Fibroblast of lung (primary cell): ENCODE measurements at regions not wholly inside any gene's neighbourhood (a gene's known extent, or its start where the extent isn't known, plus 50 kb on each side); places are given as distances from the start of the nearest gene placed in this dataset.
"Not testable (repeated sequence)": the region's sequence is repeated elsewhere in the genome, so short reads cannot be mapped to it uniquely, and the experiment has no call there.

Experiments used
- CTCF ChIP-seq, 2 donors: IDR thresholded peaks in 1 of 2; conservative IDR thresholded peaks in 1 of 2; 1 replicate in 1 of 2; 2 replicates in 1 of 2; pipeline ENCODE4 v1.5.1; 2011 to 2012; ENCODE audit warnings: low read length in 2 of 2, control low read depth in 1 of 2, inconsistent platforms in 1 of 2, low read depth in 1 of 2, mild to moderate bottlenecking in 1 of 2
- EZH2 ChIP-seq: IDR thresholded peaks from 2 replicates; pipeline ENCODE4 v1.5.1; 2012; ENCODE audit warnings: low read length, control low read depth, mild to moderate bottlenecking; ENCODE audit errors: missing control alignments

GRCh38 chr4:103485296-103485695, 234.5 kb downstream of the TACR3 start:
- not testable (repeated sequence) for TF ChIP-seq CTCF (conservative IDR thresholded peaks at IDR 0.05 in 1 of 2, IDR thresholded peaks at IDR 0.05 in 1 of 2; ENCODE audit: low read depth in 1 of 2, low read length in 2 of 2); EZH2
